ENCODE measurements at regions not wholly inside any gene's neighbourhood (a gene's known extent, or its start where the extent isn't known, plus 50 kb on each side); places are given as distances from the start of the nearest gene placed in this dataset.
A peak's percentile ranks its signal among the peaks of the same experiment; 100 is the strongest.

GRCh38 chr5:174327317-174327864, 281.9 kb downstream of the NSG2 start:
- TF ChIP-seq, protein P1, sequence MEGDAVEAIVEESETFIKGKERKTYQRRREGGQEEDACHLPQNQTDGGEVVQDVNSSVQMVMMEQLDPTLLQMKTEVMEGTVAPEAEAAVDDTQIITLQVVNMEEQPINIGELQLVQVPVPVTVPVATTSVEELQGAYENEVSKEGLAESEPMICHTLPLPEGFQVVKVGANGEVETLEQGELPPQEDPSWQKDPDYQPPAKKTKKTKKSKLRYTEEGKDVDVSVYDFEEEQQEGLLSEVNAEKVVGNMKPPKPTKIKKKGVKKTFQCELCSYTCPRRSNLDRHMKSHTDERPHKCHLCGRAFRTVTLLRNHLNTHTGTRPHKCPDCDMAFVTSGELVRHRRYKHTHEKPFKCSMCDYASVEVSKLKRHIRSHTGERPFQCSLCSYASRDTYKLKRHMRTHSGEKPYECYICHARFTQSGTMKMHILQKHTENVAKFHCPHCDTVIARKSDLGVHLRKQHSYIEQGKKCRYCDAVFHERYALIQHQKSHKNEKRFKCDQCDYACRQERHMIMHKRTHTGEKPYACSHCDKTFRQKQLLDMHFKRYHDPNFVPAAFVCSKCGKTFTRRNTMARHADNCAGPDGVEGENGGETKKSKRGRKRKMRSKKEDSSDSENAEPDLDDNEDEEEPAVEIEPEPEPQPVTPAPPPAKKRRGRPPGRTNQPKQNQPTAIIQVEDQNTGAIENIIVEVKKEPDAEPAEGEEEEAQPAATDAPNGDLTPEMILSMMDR (IDR thresholded peaks at IDR 0.05), result peak; percentile 11 to 31 (median 22)
- TF ChIP-seq POLR2A (IDR thresholded peaks at IDR 0.05) (no peak), EP300 (IDR thresholded peaks at IDR 0.05) (no peak)
- Histone ChIP-seq H3K9me3 (no peaks in the 10 kb centered on the region), H3K4me3 (no peak overlapping the region), H3K27me3 (peaks cover 0 to 14% of the 10 kb centered on the region in 2 donors), H3K36me3 (no peaks in the 10 kb centered on the region), H3K27ac (no peak overlapping the region), H3K4me1 (no peaks in the 10 kb centered on the region)
- DNase-seq (ENCODE audit: low spot score in 2 of 2), result peak in 1 of 2 donors; percentile 35
- 33 to 36% methylated on average over 10 of the region's 10 CpGs for WGBS, 2 donors

GRCh38 chr5:174327896-174328295, 282.4 kb downstream of the NSG2 start:
- 84 to 89% methylated on average over 9 of the region's 9 CpGs for WGBS, 2 donors
- Histone ChIP-seq H3K4me1 (no peaks in the 10 kb centered on the region), H3K4me3 (no peak overlapping the region), H3K36me3 (no peaks in the 10 kb centered on the region), H3K27me3 (peaks cover 0 to 14% of the 10 kb centered on the region in 2 donors), H3K27ac (no peak overlapping the region), H3K9me3 (no peaks in the 10 kb centered on the region)
- DNase-seq (ENCODE audit: low spot score in 2 of 2), result no peak
- TF ChIP-seq, protein P1 (IDR thresholded peaks at IDR 0.05), result no peak
- TF ChIP-seq EP300 (IDR thresholded peaks at IDR 0.05) (no peak), POLR2A (IDR thresholded peaks at IDR 0.05) (no peak)

- no peak for DNase-seq (ENCODE audit: low spot score in 2 of 2)
- Histone ChIP-seq H3K9me3 (no peaks in the 10 kb centered on the region), H3K4me3 (no peak overlapping the region), H3K4me1 (no peaks in the 10 kb centered on the region), H3K27me3 (peaks cover 0 to 11% of the 10 kb centered on the region in 2 donors), H3K36me3 (no peaks in the 10 kb centered on the region), H3K27ac (no peak overlapping the region)
- WGBS, 2 donors, result 66 to 70% methylated on average over 13 of the region's 13 CpGs
- TF ChIP-seq, protein P1 (IDR thresholded peaks at IDR 0.05), result no peak
- TF ChIP-seq EP300 (IDR thresholded peaks at IDR 0.05) (no peak), POLR2A (IDR thresholded peaks at IDR 0.05) (no peak)
These were observed 283.3 kb downstream of the NSG2 start for GRCh38 chr5:174328631-174329299.

DNA sequence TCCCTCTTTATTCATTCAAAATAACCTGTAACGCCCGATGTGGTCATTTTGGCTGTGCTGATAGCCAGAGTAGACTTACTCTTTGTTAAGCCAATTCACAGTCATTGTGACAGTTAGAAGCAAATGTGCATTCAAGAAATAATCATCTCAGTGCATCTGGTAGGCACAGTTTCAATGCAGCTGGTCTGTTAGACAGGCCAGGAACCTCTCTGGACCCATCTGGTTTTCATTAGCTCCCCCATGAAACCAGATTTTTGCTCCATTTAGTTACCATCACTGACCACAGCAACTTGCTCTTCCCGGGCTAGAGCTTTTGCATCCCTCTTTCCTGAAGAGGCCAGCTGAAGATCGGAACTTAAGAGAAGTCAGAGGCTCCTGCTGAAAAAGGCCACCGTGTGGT, 284.2 kb downstream of the NSG2 start:
- H3K27me3 ChIP-seq, result peaks cover 0 to 10% of the 10 kb centered on the region in 2 donors
- H3K27ac ChIP-seq, result no peak overlapping the region
- TF ChIP-seq EP300 (IDR thresholded peaks at IDR 0.05) (no peak), POLR2A (IDR thresholded peaks at IDR 0.05) (no peak)
- TF ChIP-seq, protein P1 (IDR thresholded peaks at IDR 0.05), result no peak
- H3K4me1 ChIP-seq, result no peaks in the 10 kb centered on the region
- no peaks in the 10 kb centered on the region for H3K36me3 ChIP-seq
- no peaks in the 10 kb centered on the region for H3K9me3 ChIP-seq
- no peak for DNase-seq (ENCODE audit: low spot score in 2 of 2)
- H3K4me3 ChIP-seq, result no peak overlapping the region
- 46 to 50% methylated on average over 5 of the region's 5 CpGs for WGBS, 2 donors

DNA sequence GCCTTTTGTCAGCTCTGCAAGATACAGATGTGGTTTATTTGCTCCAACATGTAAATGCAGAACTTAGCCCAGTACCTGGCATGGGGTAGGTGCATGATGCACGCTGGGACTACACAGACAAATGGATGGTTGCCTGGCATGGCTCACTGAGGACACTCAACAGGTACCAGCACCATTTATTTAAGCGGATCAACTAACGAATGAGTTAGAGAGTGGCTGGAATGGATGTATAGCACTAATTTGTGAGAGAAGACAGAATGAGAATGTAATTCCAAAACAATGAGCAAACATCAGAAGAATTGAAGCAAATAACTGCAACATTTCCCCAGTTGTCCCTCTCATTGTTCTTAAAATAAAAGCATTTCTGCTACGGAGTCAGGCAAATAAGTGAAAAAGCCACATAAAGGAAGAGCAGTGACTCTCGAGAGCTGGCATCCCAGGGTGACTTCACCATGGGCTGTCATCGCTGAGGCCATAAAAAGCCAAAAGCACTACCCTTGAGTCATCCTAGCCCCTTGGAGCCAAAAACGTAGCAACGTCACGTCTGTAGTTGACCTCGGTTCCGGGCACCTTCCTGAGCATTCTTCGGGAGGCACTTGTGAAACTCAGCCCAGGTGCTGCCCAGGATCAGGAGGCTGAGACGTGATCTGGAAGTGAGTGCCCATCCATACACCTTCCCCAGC, 290.3 kb downstream of the NSG2 start:
- no peak overlapping the region for H3K27ac ChIP-seq
- H3K4me3 ChIP-seq, result no peak overlapping the region
- H3K4me1 ChIP-seq, result peaks cover 0 to 10% (median 0%) of the 10 kb centered on the region in 4 donors
- peaks cover 0 to 19% of the 10 kb centered on the region in 2 donors for H3K27me3 ChIP-seq
- no peaks in the 10 kb centered on the region for H3K9me3 ChIP-seq
- H3K36me3 ChIP-seq, result no peaks in the 10 kb centered on the region
- 68 to 72% methylated on average over 13 of the region's 13 CpGs for WGBS, 2 donors
- DNase-seq (ENCODE audit: low spot score in 2 of 2), result no peak
- no peak for TF ChIP-seq EP300 (IDR thresholded peaks at IDR 0.05)
- TF ChIP-seq, protein P1 (IDR thresholded peaks at IDR 0.05), result no peak
- no peak for TF ChIP-seq POLR2A (IDR thresholded peaks at IDR 0.05)

Measured in tibial nerve (tissue), 4 donors.